Breast epithelium (tissue), 4 donors: ENCODE measurements at regions not wholly inside any gene's neighbourhood (a gene's known extent, or its start where the extent isn't known, plus 50 kb on each side); places are given as distances from the start of the nearest gene placed in this dataset.
"Not testable (repeated sequence)": the region's sequence is repeated elsewhere in the genome, so short reads cannot be mapped to it uniquely, and the experiment has no call there.

Experiments
- DNase-seq, 2 donors: peaks; one replicate each; pipeline ENCODE4 v3.0.0-alpha.2; 2019; ENCODE audit warnings: low spot score in 2 of 2
- H3K27ac ChIP-seq, 2 donors: fragments of 200-600 bp; sonication (generic) in 1 of 2; one replicate each; pipeline ENCODE4 v1.5.1; 2016 to 2019; ENCODE audit warnings: mild to moderate bottlenecking in 1 of 2
- H3K27me3 ChIP-seq, 2 donors: fragments of 200-600 bp; sonication (generic) in 1 of 2; one replicate each; pipeline versions ENCODE4 v1.5.1 to v1.6.0; 2017 to 2019; ENCODE audit warnings: control low read depth in 1 of 2, mild to moderate bottlenecking in 1 of 2
- H3K36me3 ChIP-seq: fragments of 200-600 bp; one replicate; pipeline ENCODE4 v1.5.1; 2019
- H3K4me1 ChIP-seq, 2 donors: fragments of 200-600 bp; sonication (generic); one replicate each; pipeline ENCODE4 v1.5.1; 2016 to 2019; ENCODE audit warnings: control low read depth in 1 of 2
- H3K4me3 ChIP-seq, 3 donors: fragments of 200-600 bp; sonication (generic); 1 replicate in 2 of 3; 2 replicates in 1 of 3; pipeline ENCODE4 v1.5.1; 2016 to 2019; ENCODE audit warnings: mild to moderate bottlenecking in 3 of 3, moderate library complexity in 2 of 3
- H3K9me3 ChIP-seq, 2 donors: fragments of 200-600 bp; sonication (generic) in 1 of 2; one replicate each; pipeline ENCODE4 v1.5.1; 2016 to 2019; ENCODE audit warnings: control low read depth in 1 of 2
- POLR2A ChIP-seq: fragments of 450-650 bp; IDR thresholded peaks from one replicate; pipeline ENCODE4 v1.6.1; 2016; ENCODE audit warnings: antibody characterized with exemption, mild to moderate bottlenecking, moderate library complexity
- POLR2AphosphoS5 ChIP-seq, 3 donors: sonication (generic); formaldehyde crosslinking; IDR thresholded peaks; one replicate each; pipeline ENCODE4 v1.6.1; 2017; ENCODE audit warnings: antibody characterized with exemption in 3 of 3
- intact Hi-C: fragments of 100-400 bp; cut with DNase I; formaldehyde crosslinking; loops from one replicate; pipeline ENCODE4 v1.15.1; 2023; ENCODE audit warnings: low total_unique reads
- TF ChIP-seq, protein P1 (sequence below), 3 donors: fragments of 450-650 bp; IDR thresholded peaks; one replicate each; pipeline ENCODE4 v1.5.1; 2016 to 2017; ENCODE audit warnings: antibody characterized with exemption in 3 of 3, mild to moderate bottlenecking in 3 of 3, moderate library complexity in 3 of 3

GRCh38 chr3:152213938-152214337 lies 54.8 kb upstream of the MBNL1 start:
- Histone ChIP-seq H3K27me3 (no peaks in the 10 kb centered on the region), H3K4me3 (no peak overlapping the region), H3K9me3 (no peaks in the 10 kb centered on the region), H3K27ac (no peak overlapping the region), H3K36me3 (no peaks in the 10 kb centered on the region), H3K4me1 (no peaks in the 10 kb centered on the region)
- no peak for DNase-seq
- TF ChIP-seq, protein P1, sequence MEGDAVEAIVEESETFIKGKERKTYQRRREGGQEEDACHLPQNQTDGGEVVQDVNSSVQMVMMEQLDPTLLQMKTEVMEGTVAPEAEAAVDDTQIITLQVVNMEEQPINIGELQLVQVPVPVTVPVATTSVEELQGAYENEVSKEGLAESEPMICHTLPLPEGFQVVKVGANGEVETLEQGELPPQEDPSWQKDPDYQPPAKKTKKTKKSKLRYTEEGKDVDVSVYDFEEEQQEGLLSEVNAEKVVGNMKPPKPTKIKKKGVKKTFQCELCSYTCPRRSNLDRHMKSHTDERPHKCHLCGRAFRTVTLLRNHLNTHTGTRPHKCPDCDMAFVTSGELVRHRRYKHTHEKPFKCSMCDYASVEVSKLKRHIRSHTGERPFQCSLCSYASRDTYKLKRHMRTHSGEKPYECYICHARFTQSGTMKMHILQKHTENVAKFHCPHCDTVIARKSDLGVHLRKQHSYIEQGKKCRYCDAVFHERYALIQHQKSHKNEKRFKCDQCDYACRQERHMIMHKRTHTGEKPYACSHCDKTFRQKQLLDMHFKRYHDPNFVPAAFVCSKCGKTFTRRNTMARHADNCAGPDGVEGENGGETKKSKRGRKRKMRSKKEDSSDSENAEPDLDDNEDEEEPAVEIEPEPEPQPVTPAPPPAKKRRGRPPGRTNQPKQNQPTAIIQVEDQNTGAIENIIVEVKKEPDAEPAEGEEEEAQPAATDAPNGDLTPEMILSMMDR (IDR thresholded peaks at IDR 0.05) = no peak
- TF ChIP-seq POLR2AphosphoS5 (IDR thresholded peaks at IDR 0.05) = no peak
- TF ChIP-seq POLR2A = no peak
- intact Hi-C loops = no loop called here

DNA sequence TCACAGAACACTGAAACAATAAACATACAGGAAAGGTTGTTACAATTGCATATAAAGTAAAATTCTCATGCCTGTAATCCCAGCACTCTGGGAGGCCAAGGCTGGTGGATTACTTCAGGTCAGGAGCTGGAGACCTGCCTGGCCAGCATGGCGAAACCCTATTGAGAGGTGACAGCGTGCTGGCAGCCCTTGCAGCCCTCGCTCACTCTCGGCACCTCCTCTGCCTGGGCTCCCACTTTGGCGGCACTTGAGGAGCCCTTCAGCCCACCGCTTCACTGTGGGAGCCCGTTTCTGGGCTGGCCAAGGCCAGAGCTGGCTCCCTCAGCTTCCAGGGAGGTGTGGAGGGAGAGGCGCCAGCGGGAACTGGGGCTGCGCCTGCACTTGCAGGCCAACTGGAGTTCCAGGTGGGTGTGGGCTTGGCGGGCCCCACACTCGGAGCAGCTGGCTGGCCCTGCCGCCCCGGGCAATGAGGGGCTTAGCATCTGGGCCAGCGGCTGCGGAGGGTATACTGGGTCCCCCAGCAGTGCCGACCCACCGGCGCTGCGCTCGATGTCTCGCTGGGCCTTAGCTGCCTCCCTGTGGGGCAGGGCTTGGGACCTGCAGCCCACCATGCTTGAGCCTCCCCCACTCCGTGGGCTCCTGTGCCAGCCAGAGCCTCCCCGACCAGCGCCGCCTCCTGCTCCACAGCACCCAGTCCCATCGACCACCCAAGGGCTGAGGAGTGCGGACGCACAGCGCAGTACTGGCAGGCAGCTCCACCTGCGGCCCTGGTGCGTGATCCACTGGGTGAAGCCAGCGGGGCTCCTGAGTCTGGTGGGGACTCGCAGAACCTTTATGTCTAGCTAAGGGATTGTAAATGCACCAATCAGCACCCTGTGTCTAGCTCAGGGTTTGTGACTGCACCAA lies 51.5 kb upstream of the MBNL1 start:
- H3K27me3 ChIP-seq, H3K4me1 ChIP-seq, H3K36me3 ChIP-seq, H3K9me3 ChIP-seq, H3K27ac ChIP-seq, DNase-seq, H3K4me3 ChIP-seq, intact Hi-C loops: not testable (repeated sequence)

DNA sequence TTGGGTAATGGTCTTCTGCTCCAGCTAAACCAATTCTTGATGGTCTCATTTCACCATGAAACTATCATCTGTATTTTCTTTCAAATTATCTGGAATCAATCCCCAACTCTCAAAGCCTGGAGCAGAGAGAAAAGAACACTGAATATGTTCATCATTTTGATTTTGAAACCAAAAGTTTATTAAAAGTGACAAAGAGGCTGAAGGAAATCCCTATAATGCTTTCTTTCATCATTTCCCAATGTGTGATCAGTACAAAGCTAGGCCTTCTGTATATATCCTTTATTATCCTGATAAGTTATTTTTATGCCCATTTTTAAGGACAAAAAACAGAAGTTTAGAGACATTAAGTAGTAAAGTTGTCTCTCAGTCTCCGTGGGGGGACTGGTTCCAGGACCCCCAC lies 50.1 kb upstream of the MBNL1 start:
- intact Hi-C loops = no loop called here

More for the DNA sequence above, 50.1 kb upstream of the MBNL1 start:
- Histone ChIP-seq H3K36me3 (no peaks in the 10 kb centered on the region), H3K27me3 (no peaks in the 10 kb centered on the region), H3K27ac (no peak overlapping the region), H3K4me1 (no peaks in the 10 kb centered on the region), H3K9me3 (no peaks in the 10 kb centered on the region), H3K4me3 (no peak overlapping the region)
- TF ChIP-seq, protein P1 (IDR thresholded peaks at IDR 0.05) = no peak
- TF ChIP-seq POLR2A (no peak), POLR2AphosphoS5 (IDR thresholded peaks at IDR 0.05) (no peak)
- DNase-seq = no peak
